Fibroblast of the aortic adventitia (primary cell): ENCODE measurements at regions not wholly inside any gene's neighbourhood (a gene's known extent, or its start where the extent isn't known, plus 50 kb on each side); places are given as distances from the start of the nearest gene placed in this dataset.
"Not testable (repeated sequence)": the region's sequence is repeated elsewhere in the genome, so short reads cannot be mapped to it uniquely, and the experiment has no call there.

Source experiments
- DNase-seq: peaks from one replicate; pipeline ENCODE4 v3.0.0-alpha.2; 2010; ENCODE audit warnings: low read depth
- H3K4me3 ChIP-seq: 2 replicates; pipeline ENCODE4 v1.5.1; 2011; ENCODE audit warnings: low read depth, mild to moderate bottlenecking, control low read depth, low read length, moderate library complexity
- CTCF ChIP-seq: IDR thresholded peaks from 2 replicates; pipeline ENCODE4 v1.5.1; 2011; ENCODE audit warnings: mild to moderate bottlenecking, low read length, control low read depth, inconsistent platforms; ENCODE audit not compliant: insufficient read depth

- H3K4me3 ChIP-seq: no peak overlapping the region
- no peak for DNase-seq
- no peak for TF ChIP-seq CTCF
Measured at GRCh38 chr7:91778416-91778815, 102.1 kb downstream of the MTERF1 start.

GRCh38 chr7:91780521-91780920 is 100.0 kb downstream of the MTERF1 start:
- no peak for TF ChIP-seq CTCF

DNA sequence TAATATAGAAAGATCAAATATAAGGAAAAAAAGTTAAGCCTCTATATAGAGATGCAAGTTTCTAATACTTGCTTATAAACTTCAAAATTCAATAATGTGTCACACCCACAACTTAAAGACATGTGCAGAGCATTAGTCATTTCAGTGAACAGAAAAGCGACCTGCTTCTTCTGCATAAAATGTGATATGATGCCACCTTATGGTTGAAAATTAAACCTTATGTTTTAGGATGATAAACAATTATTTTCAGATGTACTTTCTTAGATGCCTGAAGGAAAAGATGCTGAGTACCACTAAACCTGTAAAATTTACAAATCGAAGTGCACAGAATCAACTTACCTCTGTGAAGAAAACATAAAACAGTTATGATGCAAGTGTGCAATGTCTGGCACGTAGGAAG is 96.0 kb downstream of the MTERF1 start:
- H3K4me3 ChIP-seq: no peak overlapping the region
- TF ChIP-seq CTCF: peak; percentile 26
- peak; percentile 86 for DNase-seq

More at GRCh38 chr7:91780521-91780920, 100.0 kb downstream of the MTERF1 start:
- peak; percentile 31 for DNase-seq
- no peak overlapping the region for H3K4me3 ChIP-seq

DNA sequence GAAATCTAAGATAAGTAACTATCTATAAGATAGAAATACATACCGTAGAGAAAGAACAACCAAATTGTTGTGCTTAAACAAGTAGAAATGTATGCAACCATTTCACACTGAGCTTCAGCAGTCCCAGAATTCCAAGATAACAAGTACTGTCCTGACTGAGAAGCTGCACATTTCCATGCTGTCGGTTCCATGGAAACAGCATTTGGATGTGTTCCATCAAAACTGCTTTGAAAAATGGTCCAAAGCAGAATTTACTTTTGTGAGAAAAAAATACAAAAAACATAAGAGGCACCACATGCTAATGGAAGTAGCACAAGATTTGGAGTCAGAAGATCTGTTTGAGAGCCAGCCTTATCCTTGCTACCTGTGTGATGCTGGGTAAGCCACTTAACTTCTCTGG is 92.6 kb downstream of the MTERF1 start:
- no peak overlapping the region for H3K4me3 ChIP-seq
- DNase-seq: no peak
- TF ChIP-seq CTCF: no peak

DNA sequence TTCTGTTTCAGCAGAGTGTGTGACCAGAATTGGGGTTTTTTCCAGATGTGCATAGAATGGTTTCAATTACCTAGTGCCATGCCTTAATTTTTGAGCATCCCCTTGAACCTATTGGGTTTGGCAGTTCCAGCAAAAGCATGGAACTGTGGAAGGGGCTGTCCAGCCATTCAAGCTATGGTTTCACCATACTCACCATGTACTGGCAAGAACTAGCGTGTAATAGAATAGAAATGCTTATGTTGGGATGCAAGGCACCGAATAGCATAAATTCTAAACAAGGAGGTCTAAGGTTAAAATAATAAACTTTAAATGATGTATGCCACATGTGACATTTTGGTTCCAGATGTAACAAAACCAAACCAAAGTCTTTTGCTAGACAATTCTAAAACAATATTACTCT is 91.4 kb downstream of the MTERF1 start:
- DNase-seq: no peak
- no peak for TF ChIP-seq CTCF
- no peak overlapping the region for H3K4me3 ChIP-seq

- no peak for TF ChIP-seq CTCF
- no peak for DNase-seq
- no peak overlapping the region for H3K4me3 ChIP-seq
Measured at GRCh38 chr7:91789558-91789957, 90.9 kb downstream of the MTERF1 start.

DNA sequence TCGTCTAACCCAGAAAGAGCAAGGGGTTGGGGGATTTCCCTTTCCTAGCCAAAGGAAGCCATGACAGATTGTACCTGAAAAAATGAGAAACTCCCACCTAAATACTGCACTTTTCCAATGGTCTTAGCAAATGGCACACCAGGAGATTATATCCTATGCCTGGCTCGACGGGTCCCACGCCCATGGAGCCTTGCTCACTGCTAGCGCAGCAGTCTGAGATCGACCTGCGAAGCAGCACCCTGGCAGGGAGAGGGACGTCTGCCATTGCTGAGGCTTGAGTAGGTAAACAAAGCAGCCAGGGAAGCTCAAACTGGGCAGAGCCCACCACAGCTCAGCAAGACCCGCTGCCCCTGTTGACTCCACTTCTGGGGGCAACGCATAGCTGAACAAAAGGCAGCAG is 89.9 kb downstream of the MTERF1 start:
- DNase-seq, H3K4me3 ChIP-seq: not testable (repeated sequence)
